Activated naive CD8-positive, alpha-beta T cell treated with anti-CD3 and anti-CD28 coated beads for 36 hours (primary cell): ENCODE measurements at regions not wholly inside any gene's neighbourhood (a gene's known extent, or its start where the extent isn't known, plus 50 kb on each side); places are given as distances from the start of the nearest gene placed in this dataset.
"Not testable (repeated sequence)": the region's sequence is repeated elsewhere in the genome, so short reads cannot be mapped to it uniquely, and the experiment has no call there.

ENCODE experiments used
- DNase-seq: peaks from one replicate; pipeline ENCODE4 v3.0.0; 2021
- H3K27ac Mint-ChIP-seq: one replicate; pipeline ENCODE4 v1.8.0; 2022; ENCODE audit warnings: mild to moderate bottlenecking, moderate library complexity, mixed read lengths
- H3K27me3 Mint-ChIP-seq: one replicate; pipeline ENCODE4 v1.8.0; 2022; ENCODE audit warnings: mild to moderate bottlenecking, mixed read lengths
- H3K36me3 Mint-ChIP-seq: one replicate; pipeline ENCODE4 v1.8.0; 2021; ENCODE audit warnings: mild to moderate bottlenecking, mixed read lengths
- H3K4me1 Mint-ChIP-seq: one replicate; pipeline ENCODE4 v1.8.0; 2021; ENCODE audit warnings: mixed read lengths
- H3K4me3 Mint-ChIP-seq: one replicate; pipeline ENCODE4 v1.8.0; 2022; ENCODE audit warnings: mild to moderate bottlenecking, moderate library complexity, mixed read lengths
- H3K9me3 Mint-ChIP-seq: one replicate; pipeline ENCODE4 v1.8.0; 2022; ENCODE audit warnings: mixed read lengths

DNA sequence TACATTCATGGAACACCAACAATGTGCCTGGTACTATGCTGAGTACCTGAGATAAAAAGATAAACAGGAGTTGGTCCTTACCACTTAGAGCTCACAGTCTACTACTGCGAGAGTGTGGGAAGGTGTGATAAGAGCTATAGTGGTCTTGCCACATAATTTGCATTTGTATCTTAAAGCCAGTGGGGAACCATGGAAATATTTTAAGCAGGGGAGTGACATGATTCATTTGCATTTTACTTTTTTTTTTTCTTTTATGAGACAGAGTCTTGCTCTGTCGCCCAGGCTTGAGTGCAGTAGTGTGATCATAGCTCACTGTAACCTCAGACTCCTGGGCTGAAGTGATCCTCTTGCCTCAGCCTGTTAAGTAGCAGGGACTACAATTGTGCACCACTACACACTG is 53.6 kb downstream of the SRGAP2 start:
- not testable (repeated sequence) for H3K36me3 Mint-ChIP-seq, H3K27ac Mint-ChIP-seq, H3K9me3 Mint-ChIP-seq, H3K4me3 Mint-ChIP-seq, H3K27me3 Mint-ChIP-seq, DNase-seq, H3K4me1 Mint-ChIP-seq

DNA sequence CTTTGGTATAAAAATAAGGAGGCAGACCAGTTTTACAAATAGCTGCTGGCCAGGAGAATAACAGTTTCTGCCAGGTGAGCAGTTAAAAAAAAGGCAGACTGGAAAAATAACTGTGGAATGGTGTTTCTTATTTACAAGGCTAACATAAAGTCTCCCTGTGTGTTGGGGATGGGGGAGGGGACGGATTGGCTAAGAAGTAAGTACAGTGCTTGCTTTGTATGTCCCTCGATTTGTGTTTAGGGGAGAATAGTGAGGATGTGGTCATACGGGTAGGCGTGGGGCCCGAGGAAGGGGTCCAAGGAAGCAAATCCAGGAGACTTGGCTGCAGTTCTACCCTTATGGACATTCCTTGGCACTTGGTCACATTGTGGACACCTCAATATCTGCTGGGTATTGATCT is 58.1 kb downstream of the SRGAP2 start:
- not testable (repeated sequence) for H3K4me3 Mint-ChIP-seq, H3K27me3 Mint-ChIP-seq, H3K36me3 Mint-ChIP-seq, H3K27ac Mint-ChIP-seq, H3K4me1 Mint-ChIP-seq, DNase-seq, H3K9me3 Mint-ChIP-seq

DNA sequence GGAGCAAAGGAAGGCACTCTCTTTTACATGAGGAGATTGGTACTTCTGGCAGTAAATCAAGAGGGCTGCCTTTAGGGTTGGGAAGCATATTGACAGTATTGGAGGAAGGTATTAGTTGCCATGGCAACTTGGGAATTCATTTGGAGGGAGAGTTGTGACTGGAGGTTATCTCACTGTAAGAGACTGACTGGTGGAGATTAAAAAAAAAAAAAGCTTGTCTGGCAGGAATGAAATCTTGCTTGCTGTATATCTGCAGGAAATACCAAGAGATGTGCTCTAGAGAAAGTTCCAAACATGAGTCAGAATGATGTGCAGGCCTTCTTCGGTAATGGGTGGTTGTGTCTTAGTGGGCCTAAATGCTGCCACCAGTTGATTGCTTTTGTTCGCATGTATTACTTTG is 59.1 kb downstream of the SRGAP2 start:
- not testable (repeated sequence) for H3K4me1 Mint-ChIP-seq, DNase-seq, H3K27ac Mint-ChIP-seq, H3K36me3 Mint-ChIP-seq, H3K4me3 Mint-ChIP-seq, H3K27me3 Mint-ChIP-seq, H3K9me3 Mint-ChIP-seq

DNA sequence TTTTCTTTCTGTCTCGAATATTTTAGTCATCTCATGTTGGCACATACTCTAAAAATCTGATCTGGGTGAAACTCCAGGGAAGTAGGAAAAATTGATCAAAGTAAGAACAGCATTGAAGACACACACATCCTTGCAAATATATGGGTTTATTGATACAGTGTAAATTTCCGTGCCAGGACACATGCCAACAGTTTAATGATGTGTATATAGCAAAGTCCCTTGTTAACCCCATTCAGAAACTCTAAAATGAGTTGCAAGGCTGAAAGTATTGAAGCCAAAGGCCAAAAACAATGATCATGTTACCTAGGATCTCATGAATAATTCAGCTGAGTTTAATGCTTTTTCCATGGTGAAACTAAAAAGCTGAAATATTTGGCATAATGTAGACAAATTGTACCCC is 61.6 kb downstream of the SRGAP2 start:
- not testable (repeated sequence) for H3K4me3 Mint-ChIP-seq, H3K36me3 Mint-ChIP-seq, H3K27me3 Mint-ChIP-seq

DNA sequence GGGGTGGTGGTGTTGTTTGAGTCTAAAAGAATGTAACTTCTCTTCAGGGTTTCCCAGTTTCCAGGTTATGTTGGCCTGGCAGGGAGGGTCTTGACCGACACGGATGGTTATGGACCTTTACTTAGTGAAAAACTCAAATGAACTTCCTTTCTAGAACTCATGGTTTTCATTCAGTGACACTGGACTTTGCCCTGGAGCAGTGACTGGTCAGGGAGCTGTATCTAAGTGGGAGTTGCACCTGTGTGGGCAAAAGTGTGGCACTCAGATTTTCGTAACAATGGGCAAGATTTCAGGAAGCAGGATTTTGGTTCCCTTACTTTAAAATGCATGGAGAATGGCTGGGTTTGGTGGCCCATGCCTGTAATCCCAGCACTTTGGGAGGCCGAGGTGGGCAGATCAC is 67.8 kb downstream of the SRGAP2 start:
- H3K27me3 Mint-ChIP-seq, H3K36me3 Mint-ChIP-seq, DNase-seq, H3K27ac Mint-ChIP-seq, H3K9me3 Mint-ChIP-seq, H3K4me3 Mint-ChIP-seq, H3K4me1 Mint-ChIP-seq: not testable (repeated sequence)

More for the DNA sequence above, 61.6 kb downstream of the SRGAP2 start:
- not testable (repeated sequence) for H3K9me3 Mint-ChIP-seq, H3K27ac Mint-ChIP-seq, H3K4me1 Mint-ChIP-seq, DNase-seq

DNA sequence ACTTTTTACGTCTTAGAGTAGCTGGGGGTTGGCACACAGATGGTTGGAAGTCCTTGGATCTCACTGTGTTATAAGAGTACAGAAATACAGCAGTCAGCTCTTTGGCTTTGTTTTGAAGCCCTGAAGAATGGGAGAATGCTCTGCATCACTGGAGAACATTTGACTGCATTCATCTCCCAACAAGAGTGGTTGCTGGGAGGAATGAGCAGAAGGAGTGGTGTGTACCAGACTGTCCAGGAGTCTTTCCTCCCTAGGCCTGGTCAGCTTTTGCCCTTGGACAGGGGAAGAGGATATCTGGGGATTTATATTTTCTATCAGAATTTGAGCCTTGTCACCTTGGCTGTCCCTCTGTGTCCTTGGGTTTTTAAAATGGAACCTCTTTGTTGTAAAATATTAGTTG is 69.8 kb downstream of the SRGAP2 start:
- H3K36me3 Mint-ChIP-seq, H3K4me3 Mint-ChIP-seq, H3K9me3 Mint-ChIP-seq, H3K27me3 Mint-ChIP-seq, H3K27ac Mint-ChIP-seq, DNase-seq, H3K4me1 Mint-ChIP-seq: not testable (repeated sequence)

DNA sequence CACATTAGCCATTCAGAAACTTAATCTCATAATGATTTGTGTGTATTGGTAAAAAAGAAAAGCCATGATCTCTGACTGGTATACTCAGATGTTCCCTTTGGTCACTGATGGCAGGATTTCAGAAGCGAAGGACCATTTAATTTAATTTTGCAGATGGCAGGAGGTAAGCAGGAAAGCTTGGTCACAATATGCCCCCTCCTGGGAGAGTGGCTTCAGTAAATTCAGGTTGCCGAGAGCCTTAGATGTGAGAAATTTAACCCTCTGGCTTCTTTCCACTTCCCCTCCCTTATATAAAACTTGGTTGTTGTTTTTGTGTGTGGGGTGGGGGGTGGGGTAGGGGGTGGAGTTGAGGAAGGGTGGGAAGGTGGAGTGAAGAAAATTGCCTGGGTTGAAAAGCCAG is 72.8 kb downstream of the SRGAP2 start:
- H3K36me3 Mint-ChIP-seq, H3K4me3 Mint-ChIP-seq, H3K27ac Mint-ChIP-seq, H3K4me1 Mint-ChIP-seq, H3K27me3 Mint-ChIP-seq, H3K9me3 Mint-ChIP-seq, DNase-seq: not testable (repeated sequence)

DNA sequence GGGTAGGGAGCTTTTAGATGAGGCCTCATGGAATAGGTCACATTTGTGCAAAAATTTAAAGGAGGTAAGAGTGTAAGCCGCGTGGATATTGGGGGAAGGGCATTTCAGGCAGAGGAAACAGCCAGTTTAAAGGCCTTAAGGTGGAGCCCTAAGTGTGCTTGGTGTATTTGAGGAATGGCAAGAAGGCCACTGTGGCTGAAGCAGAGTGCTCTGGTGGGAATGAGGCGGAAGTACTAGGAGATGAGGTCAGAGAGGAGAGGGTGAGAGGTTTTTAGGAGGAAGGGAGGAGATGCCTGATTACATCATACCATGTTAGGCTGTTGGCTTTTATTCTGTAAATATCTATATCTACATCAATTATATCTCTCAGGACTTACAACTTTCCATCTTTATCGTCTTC is 75.3 kb downstream of the SRGAP2 start:
- not testable (repeated sequence) for H3K27me3 Mint-ChIP-seq, H3K4me1 Mint-ChIP-seq, H3K36me3 Mint-ChIP-seq, H3K9me3 Mint-ChIP-seq, DNase-seq, H3K4me3 Mint-ChIP-seq, H3K27ac Mint-ChIP-seq

DNA sequence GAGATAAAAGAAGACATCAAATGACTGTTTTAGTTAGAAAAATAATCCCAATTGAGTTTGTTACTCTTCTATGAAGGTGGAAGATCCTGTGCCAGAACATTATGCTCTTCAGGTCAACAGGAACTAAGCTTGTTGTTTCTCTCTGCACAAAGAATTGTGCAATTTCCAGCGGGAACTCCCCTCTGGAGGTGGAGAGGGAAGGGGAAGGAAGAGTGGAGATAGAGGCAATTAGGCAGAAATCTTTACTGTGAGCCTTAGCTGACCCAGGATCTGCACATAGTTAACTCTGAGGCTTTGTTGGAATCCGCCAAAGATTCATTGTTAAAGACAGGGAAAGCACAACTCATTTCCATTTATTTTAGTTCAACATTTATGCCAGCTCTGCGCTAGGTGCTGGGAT is 77.3 kb downstream of the SRGAP2 start:
- H3K36me3 Mint-ChIP-seq, H3K9me3 Mint-ChIP-seq, H3K4me3 Mint-ChIP-seq, H3K4me1 Mint-ChIP-seq, H3K27me3 Mint-ChIP-seq, H3K27ac Mint-ChIP-seq, DNase-seq: not testable (repeated sequence)

DNA sequence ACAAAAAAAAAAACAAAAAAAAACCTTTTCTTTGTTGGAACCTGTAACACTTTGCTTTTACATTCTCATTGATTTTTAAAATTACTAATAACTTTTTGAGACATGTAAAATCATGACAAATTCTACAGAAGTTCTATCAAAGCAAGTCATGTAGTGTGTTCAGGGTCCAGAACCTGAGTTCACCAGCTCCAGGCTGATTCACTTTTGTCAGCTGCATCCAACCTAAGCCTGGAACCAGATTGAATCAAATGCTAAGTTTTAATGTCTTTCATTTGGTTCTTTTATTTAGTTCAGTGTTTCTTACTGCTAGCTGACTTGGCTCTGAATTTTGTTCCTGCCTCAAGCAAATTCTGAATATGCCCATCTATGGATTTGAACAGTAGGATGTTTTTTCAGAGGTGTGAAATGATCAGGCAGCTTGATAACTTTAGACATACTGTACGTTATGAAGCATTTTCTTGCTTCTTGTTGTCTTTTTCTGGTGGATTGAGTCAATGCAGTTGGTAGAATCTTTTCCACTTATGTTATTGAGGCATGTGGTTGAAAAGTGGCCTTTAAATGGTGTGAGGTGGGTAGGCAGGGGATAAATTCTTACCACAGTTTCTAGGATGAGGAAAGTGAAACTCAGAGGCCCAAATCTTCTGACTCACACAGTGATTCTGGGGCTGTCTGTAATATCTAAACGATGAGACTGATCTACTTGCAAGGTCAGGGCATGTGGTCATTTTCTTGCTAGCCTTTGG is 78.7 kb downstream of the SRGAP2 start:
- not testable (repeated sequence) for DNase-seq, H3K4me1 Mint-ChIP-seq, H3K4me3 Mint-ChIP-seq, H3K36me3 Mint-ChIP-seq, H3K27me3 Mint-ChIP-seq, H3K9me3 Mint-ChIP-seq, H3K27ac Mint-ChIP-seq

DNA sequence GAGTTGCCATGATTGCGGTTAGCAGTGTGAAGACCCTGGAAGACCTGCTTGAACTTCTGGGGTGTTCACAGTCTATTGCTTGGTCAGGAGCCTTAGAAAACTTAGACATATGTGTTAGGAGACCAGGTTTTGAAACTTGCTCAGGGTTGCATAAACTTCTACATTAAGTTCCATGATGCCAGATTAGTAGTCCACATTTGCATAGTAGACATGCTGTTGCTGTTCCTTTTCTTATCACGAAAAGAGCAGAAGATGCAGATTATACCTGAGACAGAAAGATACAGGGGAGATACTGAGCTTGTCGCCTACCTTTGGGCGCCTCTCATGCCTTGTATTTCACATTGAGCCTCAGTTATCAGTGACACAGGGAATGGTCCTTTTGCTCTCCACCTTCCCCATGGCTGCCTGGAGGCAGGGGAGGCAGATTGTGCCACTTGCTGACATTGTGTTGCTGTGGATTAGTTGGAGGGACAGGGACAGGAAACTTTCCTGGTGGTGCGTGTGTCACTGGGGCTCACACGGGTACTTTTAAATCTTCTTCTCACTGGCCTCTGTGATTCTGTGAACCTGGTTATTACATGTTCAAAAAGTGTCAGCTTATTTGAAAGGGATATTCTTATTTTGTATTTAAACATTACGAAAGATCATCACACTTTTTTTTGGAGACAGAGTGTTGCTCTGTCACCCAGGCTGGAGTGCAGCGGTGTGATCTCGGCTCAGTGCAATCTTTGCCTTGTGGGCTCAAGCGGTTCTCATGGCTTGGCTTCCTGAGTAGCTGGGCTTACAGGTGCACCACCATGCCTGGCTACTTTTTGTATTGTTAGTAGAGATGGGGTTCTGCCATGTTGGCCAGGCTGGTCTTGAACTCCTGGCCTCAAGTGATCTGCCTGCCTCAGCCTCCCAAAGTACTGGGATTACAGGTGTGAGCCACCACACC is 82.0 kb downstream of the SRGAP2 start:
- not testable (repeated sequence) for H3K4me1 Mint-ChIP-seq, H3K9me3 Mint-ChIP-seq, H3K4me3 Mint-ChIP-seq, H3K36me3 Mint-ChIP-seq, DNase-seq, H3K27me3 Mint-ChIP-seq, H3K27ac Mint-ChIP-seq

DNA sequence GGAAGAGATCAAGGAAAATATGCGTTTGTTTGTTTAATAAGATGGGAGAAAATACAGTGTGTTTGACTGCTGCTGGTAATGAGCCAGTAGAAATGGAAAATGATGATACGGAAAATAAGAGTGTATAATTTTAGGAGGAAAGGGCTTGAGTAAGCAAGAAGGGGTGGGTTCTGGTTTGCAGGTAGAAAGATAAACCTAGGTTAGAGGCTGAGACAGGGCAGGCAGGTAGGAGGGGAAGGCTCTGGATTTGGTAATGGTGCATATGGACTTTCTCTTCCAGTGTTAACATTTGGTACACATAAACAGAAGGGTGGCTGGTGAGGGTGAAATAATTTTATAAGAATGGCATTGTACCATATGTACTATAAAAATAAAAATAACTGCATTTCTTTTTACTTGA is 84.4 kb downstream of the SRGAP2 start:
- not testable (repeated sequence) for H3K36me3 Mint-ChIP-seq, H3K27me3 Mint-ChIP-seq, H3K4me3 Mint-ChIP-seq, H3K9me3 Mint-ChIP-seq, H3K27ac Mint-ChIP-seq, H3K4me1 Mint-ChIP-seq, DNase-seq

DNA sequence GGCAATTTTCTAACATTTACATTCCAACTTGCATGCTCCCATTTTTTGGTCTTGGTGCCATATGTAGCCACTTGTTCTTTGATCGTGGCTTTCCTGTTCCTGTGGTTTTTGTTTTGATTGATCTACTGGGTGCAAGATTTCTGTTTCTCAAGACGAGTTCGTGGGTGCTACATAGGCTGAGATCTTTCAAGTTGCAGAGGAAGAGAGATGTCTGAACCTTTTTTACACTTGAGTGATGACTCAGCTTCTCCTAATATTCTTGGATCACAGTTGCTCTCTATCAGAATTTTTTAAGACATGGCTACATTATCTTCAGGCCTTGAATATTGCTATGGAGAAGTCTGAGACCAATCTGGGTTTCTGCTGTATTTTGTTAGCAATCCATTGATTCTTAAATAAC is 85.1 kb downstream of the SRGAP2 start:
- H3K4me3 Mint-ChIP-seq, H3K27me3 Mint-ChIP-seq, H3K36me3 Mint-ChIP-seq, H3K27ac Mint-ChIP-seq, H3K4me1 Mint-ChIP-seq, H3K9me3 Mint-ChIP-seq, DNase-seq: not testable (repeated sequence)

DNA sequence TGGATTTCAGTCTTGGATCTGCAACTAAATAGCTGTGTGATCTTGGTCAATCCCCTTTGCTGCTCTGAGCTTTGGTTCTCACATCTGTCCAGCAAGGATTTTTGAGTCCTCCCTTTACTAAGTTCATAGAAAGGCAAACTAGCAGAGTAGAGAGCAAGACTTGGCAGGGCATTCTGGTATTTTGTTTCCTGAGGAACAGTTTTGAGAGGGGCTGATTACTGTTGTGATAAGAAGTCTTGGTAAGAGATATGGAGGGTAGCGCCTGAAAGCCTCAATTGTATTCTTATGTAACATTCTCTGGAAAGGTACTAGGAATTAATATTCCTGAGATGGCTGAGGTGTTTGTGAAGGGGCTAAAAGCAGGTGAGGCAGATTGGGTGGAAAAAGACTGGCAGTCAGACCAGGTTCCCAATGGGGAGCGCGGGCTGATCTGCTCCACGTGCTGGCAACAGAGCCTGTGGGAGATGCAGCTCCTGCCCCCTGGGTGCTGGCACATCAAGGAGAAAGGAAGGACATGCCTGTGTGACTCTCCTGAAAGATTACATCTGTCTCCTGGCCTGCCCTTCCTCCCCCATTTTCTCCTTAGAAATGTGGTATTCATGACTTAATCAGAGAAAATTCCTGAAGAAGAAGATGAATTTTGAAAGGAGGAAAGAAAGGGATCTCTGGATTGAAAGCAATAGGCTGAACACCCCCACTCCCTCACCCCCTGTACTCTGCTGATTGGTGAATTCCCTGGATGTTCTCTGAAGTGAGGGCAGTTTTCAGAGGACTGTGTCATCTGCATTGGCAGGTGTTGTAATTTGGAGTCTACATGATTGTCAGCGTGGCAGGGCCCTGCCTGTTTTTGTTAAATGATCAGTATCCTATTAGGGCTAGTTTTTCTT is 94.0 kb downstream of the SRGAP2 start:
- DNase-seq, H3K27ac Mint-ChIP-seq, H3K27me3 Mint-ChIP-seq, H3K4me3 Mint-ChIP-seq, H3K4me1 Mint-ChIP-seq, H3K9me3 Mint-ChIP-seq, H3K36me3 Mint-ChIP-seq: not testable (repeated sequence)

DNA sequence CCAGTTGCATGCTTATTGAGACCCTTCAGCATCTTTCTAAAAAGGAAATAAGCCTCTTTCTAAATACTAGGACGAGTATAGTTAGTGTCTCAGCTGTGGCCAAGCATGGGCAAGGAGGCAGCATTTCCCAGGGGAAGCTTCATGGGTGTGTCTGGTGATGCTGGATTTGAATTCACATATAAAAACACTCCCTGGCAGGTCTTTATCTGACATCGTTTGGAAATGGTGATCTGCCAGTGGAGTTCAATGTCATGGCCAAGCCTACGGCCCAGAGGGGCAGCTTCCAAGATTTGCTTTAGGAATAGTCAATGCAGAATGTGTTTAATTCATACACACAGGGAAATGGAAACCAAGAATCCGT is 94.7 kb downstream of the SRGAP2 start:
- H3K36me3 Mint-ChIP-seq, H3K4me3 Mint-ChIP-seq, H3K27me3 Mint-ChIP-seq, H3K27ac Mint-ChIP-seq, H3K4me1 Mint-ChIP-seq, H3K9me3 Mint-ChIP-seq, DNase-seq: not testable (repeated sequence)
